Endodermal cell (in vitro differentiated cells): ENCODE measurements at regions not wholly inside any gene's neighbourhood (a gene's known extent, or its start where the extent isn't known, plus 50 kb on each side); places are given as distances from the start of the nearest gene placed in this dataset.
A peak's percentile ranks its signal among the peaks of the same experiment; 100 is the strongest.

ENCODE experiments used
- DNase-seq: peaks from one replicate; pipeline ENCODE4 v3.0.0-alpha.2; 2017
- H3K27ac ChIP-seq: 2 replicates; pipeline ENCODE4 v1.5.1; 2013; ENCODE audit warnings: mild to moderate bottlenecking, low read depth, low read length, moderate library complexity
- H3K27me3 ChIP-seq: 2 replicates; pipeline ENCODE4 v1.6.1; 2013; ENCODE audit warnings: mild to moderate bottlenecking, low read length, moderate library complexity; ENCODE audit not compliant: insufficient read depth, control insufficient read depth, poor library complexity, severe bottlenecking
- H3K36me3 ChIP-seq: 2 replicates; pipeline ENCODE4 v1.7.0; 2013; ENCODE audit warnings: mild to moderate bottlenecking, low read length, moderate library complexity; ENCODE audit not compliant: control insufficient read depth, insufficient read depth
- H3K4me1 ChIP-seq: one replicate; pipeline ENCODE4 v1.7.0; 2013; ENCODE audit warnings: low read length; ENCODE audit not compliant: control insufficient read depth, insufficient read depth
- H3K4me3 ChIP-seq: 2 replicates; pipeline ENCODE4 v1.5.1; 2013; ENCODE audit warnings: mild to moderate bottlenecking, low read length, moderate library complexity
- H3K9ac ChIP-seq: 2 replicates; pipeline ENCODE4 v1.6.1; 2013; ENCODE audit warnings: mild to moderate bottlenecking, low read length, moderate library complexity; ENCODE audit not compliant: poor library complexity, severe bottlenecking; ENCODE audit errors: extremely low read depth
- H3K9me3 ChIP-seq: 2 replicates; pipeline ENCODE4 v1.6.1; 2013; ENCODE audit warnings: mild to moderate bottlenecking, low read length, moderate library complexity; ENCODE audit not compliant: control insufficient read depth
- H3K27ac Mint-ChIP-seq: 2 replicates; pipeline ENCODE4 v1.8.0; 2020; ENCODE audit warnings: mixed read lengths
- H3K27me3 Mint-ChIP-seq: 2 replicates; pipeline ENCODE4 v1.8.0; 2021; ENCODE audit warnings: mild to moderate bottlenecking, mixed read lengths; ENCODE audit not compliant: insufficient read depth
- H3K36me3 Mint-ChIP-seq: 2 replicates; pipeline ENCODE4 v1.8.0; 2020; ENCODE audit warnings: low read depth, mixed read lengths
- H3K4me1 Mint-ChIP-seq: 2 replicates; pipeline ENCODE4 v1.8.0; 2020; ENCODE audit warnings: mixed read lengths
- H3K4me3 Mint-ChIP-seq: 2 replicates; pipeline ENCODE4 v1.8.0; 2020; ENCODE audit warnings: mild to moderate bottlenecking, moderate library complexity, mixed read lengths
- H3K9me3 Mint-ChIP-seq: 2 replicates; pipeline ENCODE4 v1.8.0; 2020; ENCODE audit warnings: mild to moderate bottlenecking, mixed read lengths
- WGBS, 2 experiments: methylation state at CpG; one replicate each; pipeline versions ENCODE4 v1.1.5 to v1.1.7; 2013; ENCODE audit warnings: missing lambda C conversion rate in 2 of 2, mixed read lengths in 1 of 2; ENCODE audit not compliant: insufficient coverage in 1 of 2, insufficient read length in 1 of 2; 5-methylcytosine and 5-hydroxymethylcytosine counted together
- TF ChIP-seq, protein P1 (sequence below): fragments of 200-600 bp; sonication (generic); conservative IDR thresholded peaks from 2 replicates; pipeline ENCODE4 v1.5.0; 2021; ENCODE audit warnings: antibody characterized with exemption, mild to moderate bottlenecking

DNA sequence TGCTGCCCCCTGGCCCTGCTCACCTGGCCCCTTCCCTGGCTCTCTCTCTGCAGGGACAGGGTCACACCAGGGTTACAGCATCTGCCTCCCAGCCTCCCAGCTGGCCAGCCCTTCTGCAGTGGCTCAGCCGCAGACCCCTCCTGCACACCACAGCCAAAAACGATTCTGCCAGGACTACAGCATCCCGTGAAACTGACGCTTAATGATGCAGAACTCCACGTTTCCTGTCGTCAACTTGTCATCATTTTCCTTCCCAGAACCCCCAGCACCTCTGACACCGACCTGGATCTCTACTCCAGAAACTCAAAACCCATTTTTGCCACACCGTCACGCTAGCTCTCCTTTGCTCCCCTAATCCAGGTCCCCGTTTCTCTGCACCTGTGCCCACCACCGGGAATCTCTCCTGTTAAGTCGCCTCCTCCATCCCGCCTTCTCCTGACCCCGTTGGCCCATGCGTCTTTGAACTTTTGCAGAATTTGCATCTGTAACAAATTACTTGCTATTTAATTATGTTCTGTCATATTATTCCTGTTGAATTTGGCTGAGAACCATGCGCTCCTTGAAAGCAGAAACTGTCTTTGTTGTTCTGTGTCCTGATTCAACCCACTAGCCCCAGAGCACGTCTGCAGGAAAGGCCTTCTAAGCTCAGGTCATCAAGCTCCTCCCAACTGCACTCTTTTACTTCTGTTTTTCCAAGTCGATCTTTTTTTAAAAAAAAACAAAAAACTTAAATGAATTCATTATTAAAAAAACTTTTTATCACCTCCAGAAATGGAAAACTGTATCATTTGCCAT is 173.2 kb upstream of the COPS8 start:
- Histone ChIP-seq H3K9ac (no peak overlapping the region), H3K36me3 (no peaks in the 10 kb centered on the region), H3K9me3 (no peaks in the 10 kb centered on the region), H3K27me3 (no peaks in the 10 kb centered on the region), H3K4me3 (no peak overlapping the region), H3K4me1 (no peaks in the 10 kb centered on the region), H3K27ac (no peak overlapping the region)
- Mint-ChIP-seq H3K27me3 (peaks cover 16% of the 10 kb centered on the region), H3K9me3 (no peaks in the 10 kb centered on the region), H3K36me3 (no peaks in the 10 kb centered on the region), H3K4me1 (no peaks in the 10 kb centered on the region), H3K27ac (no peak overlapping the region), H3K4me3 (no peak overlapping the region)
- 86 to 90% methylated on average over 17 to 18 of the region's 18 CpGs for WGBS, 2 experiments
- TF ChIP-seq, protein P1, sequence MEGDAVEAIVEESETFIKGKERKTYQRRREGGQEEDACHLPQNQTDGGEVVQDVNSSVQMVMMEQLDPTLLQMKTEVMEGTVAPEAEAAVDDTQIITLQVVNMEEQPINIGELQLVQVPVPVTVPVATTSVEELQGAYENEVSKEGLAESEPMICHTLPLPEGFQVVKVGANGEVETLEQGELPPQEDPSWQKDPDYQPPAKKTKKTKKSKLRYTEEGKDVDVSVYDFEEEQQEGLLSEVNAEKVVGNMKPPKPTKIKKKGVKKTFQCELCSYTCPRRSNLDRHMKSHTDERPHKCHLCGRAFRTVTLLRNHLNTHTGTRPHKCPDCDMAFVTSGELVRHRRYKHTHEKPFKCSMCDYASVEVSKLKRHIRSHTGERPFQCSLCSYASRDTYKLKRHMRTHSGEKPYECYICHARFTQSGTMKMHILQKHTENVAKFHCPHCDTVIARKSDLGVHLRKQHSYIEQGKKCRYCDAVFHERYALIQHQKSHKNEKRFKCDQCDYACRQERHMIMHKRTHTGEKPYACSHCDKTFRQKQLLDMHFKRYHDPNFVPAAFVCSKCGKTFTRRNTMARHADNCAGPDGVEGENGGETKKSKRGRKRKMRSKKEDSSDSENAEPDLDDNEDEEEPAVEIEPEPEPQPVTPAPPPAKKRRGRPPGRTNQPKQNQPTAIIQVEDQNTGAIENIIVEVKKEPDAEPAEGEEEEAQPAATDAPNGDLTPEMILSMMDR = no peak
- DNase-seq = no peak

DNA sequence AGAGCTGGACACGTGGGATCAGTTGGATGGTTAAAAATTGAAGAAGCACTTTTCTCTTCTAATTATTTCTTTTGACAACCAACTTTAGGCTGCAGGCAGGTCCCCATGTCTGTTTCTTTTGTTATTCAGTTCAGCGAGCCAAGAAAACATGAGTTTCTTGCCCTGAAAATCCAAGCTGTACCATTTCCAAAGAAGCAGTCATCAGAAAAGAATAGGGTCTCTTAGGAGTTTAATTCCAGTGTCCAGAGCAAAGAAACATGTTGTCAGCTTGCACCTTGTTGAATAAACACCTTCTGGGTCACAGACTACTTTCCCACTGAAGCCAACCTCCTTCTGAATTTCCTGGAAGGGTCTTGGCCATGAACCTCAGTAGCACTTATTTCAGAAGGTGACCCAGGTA is 170.5 kb upstream of the COPS8 start:
- Mint-ChIP-seq H3K9me3 (no peaks in the 10 kb centered on the region), H3K27me3 (peaks cover 8% of the 10 kb centered on the region), H3K4me3 (no peak overlapping the region), H3K4me1 (no peaks in the 10 kb centered on the region), H3K27ac (no peak overlapping the region), H3K36me3 (no peaks in the 10 kb centered on the region)
- DNase-seq = no peak
- H3K27ac ChIP-seq = no peak overlapping the region
- TF ChIP-seq, protein P1 = no peak
- H3K4me1 ChIP-seq = no peaks in the 10 kb centered on the region
- H3K27me3 ChIP-seq = no peaks in the 10 kb centered on the region
- no peak overlapping the region for H3K4me3 ChIP-seq
- no peaks in the 10 kb centered on the region for H3K9me3 ChIP-seq
- no peak overlapping the region for H3K9ac ChIP-seq
- WGBS, 2 experiments = 96 to 100% methylated on average over 1 to 2 of the region's 2 CpGs
- H3K36me3 ChIP-seq = no peaks in the 10 kb centered on the region

- peaks cover 8% of the 10 kb centered on the region for H3K27me3 Mint-ChIP-seq
- no peaks in the 10 kb centered on the region for H3K9me3 ChIP-seq
- no peaks in the 10 kb centered on the region for H3K4me1 Mint-ChIP-seq
- H3K4me3 ChIP-seq = no peak overlapping the region
- H3K27me3 ChIP-seq = no peaks in the 10 kb centered on the region
- no peak overlapping the region for H3K4me3 Mint-ChIP-seq
- peak overlapping the region; percentile 21 for H3K27ac ChIP-seq
- H3K27ac Mint-ChIP-seq = no peak overlapping the region
- 94 to 98% methylated on average over 8 of the region's 8 CpGs for WGBS, 2 experiments
- H3K36me3 Mint-ChIP-seq = no peaks in the 10 kb centered on the region
- TF ChIP-seq, protein P1 = no peak
- no peak for DNase-seq
- H3K36me3 ChIP-seq = no peaks in the 10 kb centered on the region
- H3K9me3 Mint-ChIP-seq = no peaks in the 10 kb centered on the region
- H3K9ac ChIP-seq = no peak overlapping the region
- no peaks in the 10 kb centered on the region for H3K4me1 ChIP-seq
These were observed 170.0 kb upstream of the COPS8 start for GRCh38 chr2:236915726-236916125.
